DMS153 treated with DMSO at 0.1 percent for 48 hours (cell line): ENCODE measurements at regions not wholly inside any gene's neighbourhood (a gene's known extent, or its start where the extent isn't known, plus 50 kb on each side); places are given as distances from the start of the nearest gene placed in this dataset.
"Not testable (repeated sequence)": the region's sequence is repeated elsewhere in the genome, so short reads cannot be mapped to it uniquely, and the experiment has no call there.

Experiments
- DNase-seq: peaks from one replicate; lab custom pipeline; 2025; ENCODE audit not compliant: unreplicated experiment; lab: John Stamatoyannopoulos, UW

DNA sequence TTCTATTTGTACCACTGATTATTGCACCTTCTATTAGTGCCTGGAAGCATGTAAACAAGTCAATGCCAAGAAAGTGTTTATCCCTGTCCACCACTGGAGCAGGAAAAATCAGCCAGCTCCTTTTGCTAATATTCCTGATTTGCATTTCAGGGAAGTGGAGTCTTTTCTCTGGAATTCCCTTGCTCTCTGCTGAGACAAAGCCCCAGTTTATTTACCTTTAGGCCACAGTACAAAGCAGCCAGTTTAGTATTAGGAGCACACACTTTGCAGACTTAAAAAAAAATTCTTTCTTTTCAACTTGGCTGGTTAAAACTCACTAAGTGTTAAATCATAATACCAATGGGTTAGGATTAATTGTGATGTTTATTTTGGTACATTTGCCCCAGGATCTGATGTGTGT is 631.1 kb downstream of the PKHD1 start:
- DNase-seq: no peak

DNA sequence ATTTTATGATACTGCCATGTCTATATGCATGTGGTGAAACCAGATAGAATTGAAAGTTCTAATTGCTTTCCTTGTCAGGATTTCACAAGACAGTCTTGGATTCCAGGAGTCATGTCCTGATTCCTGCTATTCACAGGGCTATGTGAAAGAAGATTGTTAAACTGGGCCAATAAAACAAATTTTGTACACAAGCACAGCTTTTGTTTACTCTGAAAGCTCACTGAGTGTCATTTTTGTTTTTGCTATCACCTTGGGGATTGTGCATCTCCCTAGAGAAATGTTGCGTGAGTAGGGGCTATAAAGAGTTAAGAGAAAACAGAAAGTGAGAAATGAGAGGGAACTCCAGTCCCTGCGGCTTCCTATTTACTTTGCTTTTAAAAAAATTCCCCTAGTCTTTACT is 627.5 kb downstream of the PKHD1 start:
- no peak for DNase-seq

DNA sequence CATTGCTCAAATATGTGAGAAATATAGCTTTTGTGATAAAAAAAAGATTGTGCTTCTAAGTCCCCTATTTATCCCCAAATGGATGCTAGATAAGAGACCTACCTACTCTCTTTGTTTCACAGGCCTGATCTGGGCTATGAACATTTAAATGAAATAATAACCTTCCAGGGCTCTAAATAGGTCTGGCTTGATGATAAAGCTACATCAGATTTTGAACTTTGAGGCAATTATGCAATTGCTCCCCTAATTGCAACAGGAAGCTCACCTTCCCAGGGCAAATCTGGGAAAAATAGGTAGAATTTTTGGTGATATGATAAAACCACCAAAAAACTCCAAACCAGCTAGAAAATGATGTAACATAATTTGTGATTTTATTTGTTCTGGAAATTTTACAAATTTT is 624.5 kb downstream of the PKHD1 start:
- DNase-seq: no peak

DNA sequence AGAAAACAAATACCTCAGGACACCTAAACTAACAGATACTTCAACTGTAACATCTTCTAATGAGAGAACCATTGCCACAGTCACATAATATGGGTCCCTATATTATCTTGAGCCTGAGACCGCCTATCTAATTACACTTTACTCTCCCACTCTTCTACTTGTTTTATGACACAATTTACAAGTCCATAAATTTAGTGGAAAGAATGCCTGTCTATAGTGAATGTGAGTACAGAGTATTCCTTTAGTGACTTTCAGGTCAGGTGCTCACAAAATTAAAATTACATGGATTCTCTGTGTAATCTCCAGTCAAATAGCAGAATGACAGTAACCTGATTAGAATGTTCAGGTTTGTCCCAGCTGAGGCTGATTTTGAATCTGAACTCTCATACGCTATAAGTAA is 624.1 kb downstream of the PKHD1 start:
- no peak for DNase-seq

DNA sequence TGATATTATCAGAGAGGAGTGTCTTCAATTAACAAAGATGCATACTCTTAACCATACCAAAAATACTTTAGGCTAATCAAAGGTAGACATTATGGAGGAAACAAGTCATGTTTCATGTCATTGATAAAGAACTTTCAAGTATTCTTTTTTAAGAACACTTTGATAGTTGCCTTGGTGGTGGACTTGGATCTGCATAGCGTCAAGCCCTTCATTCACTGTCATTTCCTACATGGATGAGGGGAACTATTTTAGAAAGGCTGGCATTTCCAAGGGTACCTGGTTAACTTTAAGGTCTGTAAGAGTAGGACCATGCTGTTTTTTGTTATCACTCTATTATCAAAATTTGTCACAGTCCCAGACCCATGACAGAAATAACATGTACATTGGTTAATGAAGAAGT is 622.5 kb downstream of the PKHD1 start:
- no peak for DNase-seq

- DNase-seq: no peak
Observed at GRCh38 chr6:51466427-51466826, 621.0 kb downstream of the PKHD1 start.

GRCh38 chr6:51467231-51467952 is 620.0 kb downstream of the PKHD1 start:
- DNase-seq: peak; percentile 44

GRCh38 chr6:51468704-51469103 is 618.7 kb downstream of the PKHD1 start:
- DNase-seq: peak; percentile 72

GRCh38 chr6:51472745-51473487 is 614.5 kb downstream of the PKHD1 start:
- DNase-seq: no peak

DNA sequence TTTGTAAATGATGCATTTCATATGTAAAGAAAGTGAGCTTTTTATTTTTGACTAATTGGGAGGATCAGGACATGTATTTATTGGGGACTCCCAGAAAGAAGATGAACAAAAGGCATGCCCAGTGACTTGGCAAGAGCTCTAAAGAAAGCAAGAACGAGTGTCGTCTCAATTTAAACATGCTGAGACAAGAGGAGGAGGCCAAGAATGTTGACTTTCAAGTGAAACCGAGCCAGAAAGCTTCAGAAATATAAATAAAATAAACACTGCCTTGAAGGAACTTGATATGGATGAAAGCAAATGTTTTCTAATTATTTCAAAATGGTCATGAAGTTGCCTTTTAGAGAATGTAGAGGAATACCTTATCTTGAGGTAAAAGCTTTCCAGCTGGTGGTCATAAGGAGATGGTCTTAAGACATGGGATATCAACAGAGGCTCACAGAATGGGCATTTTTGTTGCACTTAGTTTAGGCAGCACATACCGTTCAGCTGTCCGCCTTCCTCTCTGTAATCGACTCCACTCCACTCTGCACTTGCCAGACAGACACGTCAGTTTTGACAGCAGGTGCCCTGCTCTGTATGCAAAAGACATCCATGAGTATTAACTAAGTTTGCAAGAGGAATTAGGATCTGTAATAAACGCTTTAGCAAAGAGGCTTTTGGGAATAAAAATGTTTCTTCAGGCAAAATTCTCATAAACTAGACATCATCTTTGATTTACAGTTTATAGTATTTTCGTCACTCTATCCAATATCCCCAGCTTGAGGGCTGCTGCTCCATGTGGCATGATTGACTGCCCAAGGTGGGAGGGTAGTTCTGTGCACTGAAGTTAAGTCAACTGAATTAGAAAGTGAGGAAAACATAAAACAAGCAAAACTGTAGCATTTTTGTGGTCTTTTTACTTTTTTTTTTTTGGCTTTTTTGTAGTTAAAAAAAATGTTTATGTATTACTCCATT is 613.1 kb downstream of the PKHD1 start:
- DNase-seq: no peak

DNA sequence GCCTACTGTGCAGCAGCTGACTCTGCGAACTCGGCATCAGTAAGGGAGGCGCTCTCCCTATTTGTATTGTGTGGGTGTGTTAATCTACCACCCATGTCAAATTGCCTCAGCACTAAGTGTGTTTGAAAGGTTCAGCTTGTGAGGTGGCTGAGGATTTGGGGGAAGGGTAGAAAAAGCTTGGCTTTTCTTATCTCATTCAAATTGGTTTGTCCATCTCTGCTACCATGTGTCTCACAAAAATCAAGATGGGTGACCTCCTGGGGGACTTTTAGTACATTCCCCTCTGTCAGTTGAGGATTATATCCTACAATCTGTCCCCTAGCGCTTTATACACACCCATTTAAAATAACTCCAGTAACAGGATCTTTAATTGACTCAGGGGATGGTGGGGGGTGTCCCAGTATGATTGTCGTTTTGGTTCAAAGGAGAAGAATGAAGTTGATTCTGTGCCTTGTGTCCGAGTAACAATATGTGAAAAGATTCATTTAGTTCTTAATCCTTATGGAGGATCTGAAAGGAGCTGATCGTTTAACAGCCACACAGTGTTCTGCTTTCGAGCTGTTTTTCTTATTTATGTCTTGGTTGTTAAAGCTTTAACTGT is 609.6 kb downstream of the PKHD1 start:
- no peak for DNase-seq

- DNase-seq: no peak
Observed at GRCh38 chr6:51479296-51479695, 608.1 kb downstream of the PKHD1 start.

DNA sequence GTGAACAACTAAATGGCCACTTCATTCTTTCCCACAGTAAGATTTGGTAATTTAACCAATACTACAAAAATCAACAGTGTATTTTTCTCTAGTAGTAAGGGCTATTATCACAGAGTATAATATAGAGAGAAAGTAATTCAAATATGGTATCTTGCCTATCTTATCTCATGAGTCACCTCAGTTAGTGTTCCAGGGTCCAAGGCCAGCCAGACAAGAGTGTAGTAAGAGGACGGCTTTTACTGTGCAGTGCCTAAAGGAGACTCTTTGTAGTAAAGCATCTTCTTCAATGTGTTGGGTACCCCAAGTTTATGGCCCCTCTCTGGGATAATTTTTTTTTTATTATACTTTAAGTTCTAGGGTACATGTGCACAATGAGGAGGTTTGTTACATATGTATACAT is 607.4 kb downstream of the PKHD1 start:
- no peak for DNase-seq

GRCh38 chr6:51485869-51486268 is 601.5 kb downstream of the PKHD1 start:
- not testable (repeated sequence) for DNase-seq

- DNase-seq: no peak
Observed at GRCh38 chr6:51487937-51488336, 599.5 kb downstream of the PKHD1 start.

GRCh38 chr6:51489133-51489532 is 598.3 kb downstream of the PKHD1 start:
- DNase-seq: no peak

GRCh38 chr6:51490101-51490500 is 597.3 kb downstream of the PKHD1 start:
- DNase-seq: peak; percentile 38

DNA sequence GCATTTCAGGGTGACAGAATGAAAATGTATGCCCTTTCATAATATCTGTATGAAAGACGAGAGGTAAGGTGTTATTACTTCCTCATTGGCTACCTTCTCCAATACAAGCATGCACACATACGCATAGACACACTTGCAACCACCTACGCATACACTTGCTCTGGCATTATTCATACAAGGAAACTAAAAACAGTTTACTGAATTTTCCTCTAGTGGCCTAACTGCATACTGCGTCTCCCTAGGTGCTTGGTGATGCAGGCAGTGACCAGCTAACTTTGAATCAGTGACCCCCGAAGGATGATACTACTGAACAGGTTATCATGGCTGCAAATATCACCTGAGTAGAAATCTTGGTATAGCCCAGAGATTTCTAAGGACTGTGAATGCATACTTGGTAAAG is 593.1 kb downstream of the PKHD1 start:
- DNase-seq: no peak

DNA sequence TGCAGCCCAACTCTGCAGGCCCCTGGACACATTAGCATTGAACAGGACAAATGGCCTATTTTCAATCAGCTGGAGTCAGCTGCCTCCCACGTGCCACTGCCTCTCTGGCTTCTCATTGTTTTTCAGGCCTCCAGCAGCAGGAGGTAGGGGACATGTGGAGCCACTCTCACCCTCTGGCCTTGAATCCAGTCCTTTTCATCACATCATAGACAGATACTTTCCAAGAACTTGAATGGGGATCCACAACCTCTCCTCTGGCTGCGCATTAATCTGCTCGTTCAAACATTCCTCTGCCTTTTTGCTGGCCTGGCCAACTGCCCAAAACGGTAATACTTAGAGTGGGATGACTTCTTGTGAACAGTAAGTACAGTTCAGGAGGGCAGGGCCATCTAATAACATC is 592.3 kb downstream of the PKHD1 start:
- no peak for DNase-seq

- no peak for DNase-seq
Observed at GRCh38 chr6:51495610-51496396, 591.6 kb downstream of the PKHD1 start.
